ENCODE measurements at regions not wholly inside any gene's neighbourhood (a gene's known extent, or its start where the extent isn't known, plus 50 kb on each side); places are given as distances from the start of the nearest gene placed in this dataset.

- peaks cover 0 to 6% (median 0%) of the 10 kb centered on the region in 7 donors for H3K27me3 ChIP-seq
- ATAC-seq (no peak), DNase-seq (no peak)
- peaks cover 0 to 11% (median 5%) of the 10 kb centered on the region in 9 donors for H3K4me1 ChIP-seq
- 70 to 80% methylated on average over 1 of the region's 1 CpG for WGBS, 2 donors
- TF ChIP-seq CTCF (IDR thresholded peaks at IDR 0.05), result no peak
- peaks cover 0 to 9% (median under 1%) of the 10 kb centered on the region in 11 donors for H3K9me3 ChIP-seq
- H3K36me3 ChIP-seq, result no peaks in the 10 kb centered on the region
- intact Hi-C loops (cut with DNase I), result loop anchor here in 1 of 10 donors (10.0 kb wide), 1 partner anchor 477 kb away; no protein-coding TSS in a partner anchor
- no peak overlapping the region for H3K4me3 ChIP-seq
- no peak overlapping the region for H3K27ac ChIP-seq
These were observed 275.2 kb upstream of the SORL1-AS1 start for GRCh38 chr11:121727942-121728341.

DNA sequence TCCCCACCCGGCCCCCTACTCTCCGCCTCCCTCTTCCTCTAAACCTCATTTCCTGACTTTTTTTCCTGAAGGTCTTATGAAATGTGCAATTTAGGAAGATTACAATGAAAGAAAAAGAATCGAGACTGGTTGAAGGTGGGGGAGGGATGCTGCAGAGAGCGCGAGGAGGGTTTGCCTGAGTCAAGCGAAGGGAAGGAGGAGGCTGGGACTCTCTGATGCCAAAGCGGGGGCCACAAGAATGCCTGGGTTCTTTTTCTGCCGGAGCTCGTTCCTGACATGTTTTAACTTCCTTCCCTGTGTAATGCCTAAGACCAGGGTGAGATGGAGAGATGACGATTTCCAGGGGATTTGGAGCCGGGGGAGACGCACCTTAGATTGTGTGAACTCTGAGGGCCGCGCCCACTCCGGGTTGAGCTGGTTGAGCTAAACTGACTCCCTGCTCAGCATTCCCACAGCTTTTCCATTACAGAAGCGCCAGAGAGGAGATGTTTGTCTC is 270.5 kb upstream of the SORL1-AS1 start:
- intact Hi-C loops (cut with DNase I), result loop anchor here in 3 of 10 donors (5.0 to 10.0 kb wide), 2 partner anchors 66 to 482 kb away; no protein-coding TSS in a partner anchor
- Histone ChIP-seq H3K36me3 (no peaks in the 10 kb centered on the region), H3K27me3 (peaks cover 0 to 24% (median 0%) of the 10 kb centered on the region in 7 donors), H3K4me3 (peak overlapping the region in 9 of 10 donors; percentile 39 to 61 (median 56)), H3K4me1 (peaks cover 0 to 22% (median 16%) of the 10 kb centered on the region in 9 donors), H3K9me3 (no peaks in the 10 kb centered on the region), H3K27ac (peak overlapping the region; percentile 30 to 90 (median 84))
- ATAC-seq, result peak; percentile 20 to 55 (median 36)
- no peak for TF ChIP-seq CTCF (IDR thresholded peaks at IDR 0.05)
- peak; percentile 15 to 21 for DNase-seq
- WGBS, 2 donors, result 21 to 22% methylated on average over 16 of the region's 16 CpGs

GRCh38 chr11:121722431-121723245 is 269.9 kb upstream of the SORL1-AS1 start:
- Histone ChIP-seq H3K4me3 (peak overlapping the region; percentile 16 to 61 (median 51)), H3K27ac (peak overlapping the region; percentile 30 to 90 (median 84)), H3K9me3 (no peaks in the 10 kb centered on the region), H3K36me3 (no peaks in the 10 kb centered on the region), H3K4me1 (peaks cover 0 to 22% (median 16%) of the 10 kb centered on the region in 9 donors), H3K27me3 (peaks cover 0 to 24% (median 0%) of the 10 kb centered on the region in 7 donors)
- DNase-seq (peak; percentile 73 to 80), ATAC-seq (peak; percentile 94 to 98 (median 97))
- WGBS, 2 donors, result 2% methylated on average over 46 of the region's 46 CpGs
- peak in 2 of 9 donors; percentile 30 to 33 for TF ChIP-seq CTCF (IDR thresholded peaks at IDR 0.05)
- intact Hi-C loops (cut with DNase I), result loop anchor here in 3 of 10 donors (5.0 to 10.0 kb wide), 2 partner anchors 65 to 482 kb away; no protein-coding TSS in a partner anchor

GRCh38 chr11:121721961-121722360 is 269.2 kb upstream of the SORL1-AS1 start:
- peaks cover 0 to 24% (median 0%) of the 10 kb centered on the region in 7 donors for H3K27me3 ChIP-seq
- H3K4me3 ChIP-seq, result peak overlapping the region in 8 of 10 donors; percentile 41 to 61 (median 56)
- intact Hi-C loops (cut with DNase I), result loop anchor here in 3 of 10 donors (5.0 to 10.0 kb wide), 2 partner anchors 65 to 483 kb away; no protein-coding TSS in a partner anchor
- H3K9me3 ChIP-seq, result no peaks in the 10 kb centered on the region
- no peak for TF ChIP-seq CTCF (IDR thresholded peaks at IDR 0.05)
- H3K27ac ChIP-seq, result peak overlapping the region in 8 of 10 donors; percentile 7 to 90 (median 85)
- H3K4me1 ChIP-seq, result peaks cover 0 to 22% (median 16%) of the 10 kb centered on the region in 9 donors
- no peaks in the 10 kb centered on the region for H3K36me3 ChIP-seq
- 72 to 77% methylated on average over 7 of the region's 7 CpGs for WGBS, 2 donors
- DNase-seq (no peak), ATAC-seq (peak in 2 of 8 donors; percentile 31 to 39)

Data from heart right ventricle (tissue), 16 donors.